ENCODE measurements at regions not wholly inside any gene's neighbourhood (a gene's known extent, or its start where the extent isn't known, plus 50 kb on each side); places are given as distances from the start of the nearest gene placed in this dataset.

DNA sequence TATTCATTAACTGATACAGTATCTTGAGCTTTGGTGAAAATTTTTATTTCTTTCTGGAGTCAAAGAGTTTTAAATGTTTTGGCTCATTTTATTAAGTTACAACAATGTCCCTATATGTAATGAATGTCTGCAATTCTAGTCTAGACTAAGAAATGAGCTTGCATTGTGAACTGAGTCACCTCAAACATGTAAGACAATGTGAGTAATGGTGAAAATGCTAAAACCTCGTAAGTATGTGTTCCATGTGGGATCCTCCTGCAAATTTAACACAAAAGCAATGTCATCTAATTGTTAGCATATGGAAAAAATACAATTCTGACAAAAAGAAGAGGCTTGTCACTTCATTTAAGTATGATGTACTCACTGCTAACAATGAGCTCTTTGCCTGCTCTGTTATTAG, 480.5 kb upstream of the FSTL5 start:
- DNase-seq (ENCODE audit: low read depth, low spot score) = no peak

DNA sequence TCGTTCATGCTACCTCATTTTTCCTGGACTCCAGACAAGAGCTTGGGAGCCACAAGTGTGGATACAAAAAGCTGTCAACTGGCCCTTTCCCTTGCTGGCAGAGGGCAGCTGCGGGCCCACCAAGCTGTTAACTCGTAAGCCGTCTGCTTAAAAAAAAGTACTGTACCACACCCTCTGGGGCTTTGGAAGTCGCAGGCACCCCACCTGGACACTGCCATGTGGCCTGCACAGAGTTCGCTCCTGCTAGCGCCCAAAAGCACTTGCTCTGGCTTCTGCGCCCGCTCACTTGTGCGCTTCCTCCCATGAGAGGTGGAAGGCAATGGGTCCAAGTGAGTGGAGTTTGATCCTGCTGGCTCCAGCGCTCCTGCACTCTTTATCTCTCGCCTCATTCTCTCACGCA, 476.4 kb upstream of the FSTL5 start:
- no peak for DNase-seq (ENCODE audit: low read depth, low spot score)

DNA sequence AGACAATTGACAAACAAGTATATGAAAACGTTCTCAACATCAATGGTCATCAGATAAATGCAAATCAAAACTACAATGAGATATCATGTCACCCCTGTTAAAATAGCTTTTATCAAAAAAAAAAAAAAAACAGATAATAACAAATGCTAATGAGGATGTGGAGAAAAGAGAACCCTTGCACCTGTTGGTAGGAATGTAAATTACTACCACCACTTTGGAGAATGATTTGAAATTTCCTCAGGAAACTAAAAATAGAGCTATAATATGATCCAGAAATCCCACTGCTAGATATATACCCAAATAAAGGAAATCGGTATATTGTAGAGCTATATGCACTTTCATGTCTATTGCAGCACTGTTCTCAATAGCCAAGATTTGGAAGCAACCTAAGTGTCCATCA, 470.6 kb upstream of the FSTL5 start:
- DNase-seq (ENCODE audit: low read depth, low spot score) = no peak

DNA sequence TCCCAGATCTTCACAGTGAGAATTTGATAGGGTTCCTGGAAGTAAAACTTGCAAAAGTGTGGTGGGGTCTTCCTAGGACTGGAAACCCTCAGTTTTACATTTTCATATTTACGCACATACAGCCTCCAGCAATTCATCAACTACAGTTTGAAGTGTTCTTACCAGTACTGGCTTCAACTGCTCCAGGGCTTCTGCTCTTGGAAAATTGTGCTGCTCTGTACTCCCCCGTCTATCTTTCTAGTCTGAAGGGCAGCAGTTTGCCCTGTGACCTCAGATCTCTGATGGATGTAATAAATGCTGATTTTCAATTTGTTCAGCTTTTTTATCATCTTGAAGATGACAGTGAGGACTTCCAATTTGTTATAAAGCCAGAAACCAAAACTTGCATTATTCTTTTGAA, 458.9 kb upstream of the FSTL5 start:
- DNase-seq (ENCODE audit: low read depth, low spot score) = no peak

- DNase-seq (ENCODE audit: low read depth, low spot score) = no peak
These were observed 446.3 kb upstream of the FSTL5 start for GRCh38 chr4:162610116-162610515.

DNA sequence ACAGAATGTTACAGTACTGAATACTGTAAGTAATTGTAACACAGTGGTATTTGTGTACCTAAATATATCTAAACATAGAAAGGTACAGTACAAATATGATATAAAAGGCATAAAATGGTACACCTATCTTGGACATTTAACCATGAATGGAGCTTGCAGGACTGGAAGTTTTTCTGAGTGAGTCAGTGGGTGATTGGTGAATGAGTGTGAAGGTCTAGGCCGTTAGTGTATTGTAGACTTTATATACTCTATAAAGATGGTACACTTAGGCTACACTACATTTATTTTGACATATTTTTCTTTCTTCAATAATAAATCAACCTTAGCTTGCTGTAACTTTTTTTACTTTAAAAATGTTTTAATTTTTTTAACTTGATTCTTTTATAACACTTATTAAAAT, 422.5 kb upstream of the FSTL5 start:
- DNase-seq (ENCODE audit: low read depth, low spot score) = no peak

DNA sequence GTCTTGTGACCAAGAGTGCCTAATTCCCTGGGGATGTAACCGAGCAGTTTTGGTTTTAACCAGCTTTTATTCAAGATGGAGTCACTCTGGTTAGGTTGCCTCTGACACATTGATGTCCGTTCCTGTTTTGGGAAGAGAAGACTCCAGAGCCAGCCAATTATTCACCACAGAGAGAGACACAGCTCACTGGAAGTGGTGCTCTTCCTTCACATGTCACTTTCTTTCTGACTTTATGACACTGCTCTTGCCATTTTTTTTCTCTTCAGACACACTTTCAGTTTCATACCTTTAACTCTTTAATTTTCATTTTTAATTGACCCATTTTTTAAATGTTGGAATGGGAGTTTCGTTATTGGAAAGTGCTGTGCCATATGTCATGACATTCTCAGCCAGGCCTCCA, 418.4 kb upstream of the FSTL5 start:
- DNase-seq (ENCODE audit: low read depth, low spot score) = no peak

- DNase-seq (ENCODE audit: low read depth, low spot score) = no peak
These were observed 401.9 kb upstream of the FSTL5 start for GRCh38 chr4:162565730-162566129.

DNA sequence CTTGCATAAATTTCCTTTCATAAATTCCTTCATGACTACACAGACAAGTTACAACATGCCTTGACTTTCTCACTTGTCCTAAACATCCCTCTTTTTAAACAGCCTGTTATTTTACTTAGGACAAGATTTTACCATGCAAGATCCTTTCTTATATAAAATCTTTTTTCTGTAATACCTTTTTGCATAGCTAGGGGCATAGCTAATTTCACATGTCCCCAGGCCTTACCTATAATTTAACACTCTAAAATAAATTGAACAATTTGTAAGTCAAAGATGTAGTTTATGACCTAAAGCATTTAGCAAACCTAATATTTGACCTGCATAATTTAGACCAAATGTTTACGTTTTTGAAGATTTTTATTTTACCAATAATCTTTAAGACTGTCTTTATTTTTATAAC, 396.3 kb upstream of the FSTL5 start:
- no peak for DNase-seq (ENCODE audit: low read depth, low spot score)

DNA sequence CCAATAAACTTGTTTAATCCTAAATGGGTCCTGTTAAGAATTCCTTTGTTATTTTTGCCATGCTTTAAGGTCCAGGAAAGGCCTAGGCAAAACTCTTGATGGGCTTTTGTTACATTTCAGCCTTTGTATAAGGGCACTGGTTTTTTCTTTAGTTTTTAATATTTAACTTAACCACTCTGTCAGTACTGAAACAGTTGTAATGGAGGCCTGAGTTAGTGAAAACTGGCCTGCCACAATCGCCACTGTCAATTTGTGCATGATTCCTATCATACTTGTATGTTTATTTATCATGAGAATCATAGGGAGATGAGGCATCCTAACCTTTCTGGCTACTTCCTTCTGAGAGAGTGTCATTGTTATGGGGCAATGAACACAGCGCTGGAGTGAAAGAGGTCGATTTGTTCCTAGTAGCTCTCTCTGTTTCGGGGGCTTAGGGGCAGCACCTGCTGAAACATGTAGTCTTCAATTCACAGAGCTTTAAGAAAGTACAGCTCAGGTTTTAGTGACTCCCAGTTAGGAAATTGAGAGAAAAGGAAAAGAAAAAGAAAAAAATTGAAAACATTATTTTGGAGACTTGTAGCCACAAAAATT, 393.8 kb upstream of the FSTL5 start:
- no peak for DNase-seq (ENCODE audit: low read depth, low spot score)

GRCh38 chr4:162535121-162535520, 371.3 kb upstream of the FSTL5 start:
- no peak for DNase-seq (ENCODE audit: low read depth, low spot score)

- no peak for DNase-seq (ENCODE audit: low read depth, low spot score)
These were observed 359.4 kb upstream of the FSTL5 start for GRCh38 chr4:162523171-162523570.

GRCh38 chr4:162522724-162523123, 358.9 kb upstream of the FSTL5 start:
- no peak for DNase-seq (ENCODE audit: low read depth, low spot score)

DNA sequence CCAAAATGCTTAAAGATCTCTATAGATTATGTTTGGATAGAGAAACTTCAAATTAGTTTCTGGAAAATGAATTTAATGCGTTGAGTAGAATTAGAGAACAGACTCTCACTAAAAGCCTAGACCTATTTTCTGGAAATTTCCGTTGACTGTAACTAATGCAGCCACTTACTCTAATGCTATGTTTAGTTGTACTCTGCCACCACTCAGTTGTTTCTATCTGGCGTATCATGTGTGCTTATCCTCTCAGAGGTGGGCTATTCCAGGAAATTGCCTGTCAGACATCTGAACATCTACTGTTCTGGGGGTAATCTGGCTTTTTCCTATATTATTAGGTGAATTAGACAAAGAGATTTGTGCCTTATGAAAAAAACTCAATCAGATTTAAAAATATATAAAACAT, 347.1 kb upstream of the FSTL5 start:
- no peak for DNase-seq (ENCODE audit: low read depth, low spot score)

DNA sequence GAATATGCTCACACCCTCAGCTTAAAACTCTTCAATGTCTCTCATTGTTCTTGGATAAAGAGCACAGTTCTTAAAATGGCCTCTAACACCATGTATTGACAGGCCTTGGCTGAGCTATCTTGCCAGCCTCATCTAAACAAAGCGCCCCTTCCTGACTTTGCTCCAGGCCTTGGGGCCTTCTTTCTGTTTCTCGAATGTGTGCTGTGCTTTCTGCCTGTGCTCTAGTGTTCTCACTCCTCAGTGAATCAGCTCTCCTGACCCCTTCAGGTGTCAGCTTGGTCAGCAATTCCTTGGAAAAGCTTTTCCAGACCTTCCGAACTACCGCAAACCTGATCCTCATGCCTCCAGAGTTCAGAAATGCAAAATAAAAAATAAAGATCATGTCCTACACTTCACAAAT, 346.3 kb upstream of the FSTL5 start:
- no peak for DNase-seq (ENCODE audit: low read depth, low spot score)

- DNase-seq (ENCODE audit: low read depth, low spot score) = no peak
These were observed 345.5 kb upstream of the FSTL5 start for GRCh38 chr4:162509333-162509732.

DNA sequence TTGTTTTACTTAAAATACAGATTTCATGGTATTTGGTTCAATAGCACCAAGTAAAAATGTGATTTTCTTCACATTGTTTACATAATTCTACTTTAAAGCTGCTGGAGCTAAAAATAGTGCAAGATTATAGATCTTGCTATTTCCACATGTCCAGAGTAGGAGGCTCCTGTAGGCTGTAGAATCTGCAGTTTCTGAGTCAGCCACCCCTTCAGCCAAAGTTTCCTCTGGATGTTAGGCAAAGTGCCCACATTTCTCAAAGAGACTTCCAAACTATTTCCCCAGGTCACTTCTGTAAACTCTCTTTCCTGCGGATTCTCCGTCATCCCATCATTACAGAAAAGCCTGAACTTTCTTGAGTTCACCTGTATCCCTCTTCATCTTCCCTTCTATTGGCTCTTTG, 342.5 kb upstream of the FSTL5 start:
- no peak for DNase-seq (ENCODE audit: low read depth, low spot score)

GRCh38 chr4:162503868-162504267, 340.1 kb upstream of the FSTL5 start:
- no peak for DNase-seq (ENCODE audit: low read depth, low spot score)

DNA sequence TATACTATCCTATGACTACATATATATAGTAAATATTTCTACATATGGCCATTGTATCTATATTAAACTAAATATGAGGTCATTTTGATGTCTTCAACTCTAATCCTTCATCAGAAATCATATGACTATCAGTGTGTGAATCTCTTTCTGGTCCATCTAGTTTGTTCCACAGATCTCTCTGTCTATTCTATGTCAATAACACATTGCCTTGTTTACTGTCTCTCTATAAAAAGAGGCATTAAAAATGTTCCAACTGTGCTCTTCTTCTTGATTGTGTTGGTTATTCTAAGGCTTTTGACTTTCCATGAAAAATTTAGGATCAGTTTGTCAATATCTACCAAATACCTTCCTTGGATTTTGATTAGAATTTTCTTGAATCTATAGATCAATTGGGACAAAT, 338.3 kb upstream of the FSTL5 start:
- DNase-seq (ENCODE audit: low read depth, low spot score) = no peak

GRCh38 chr4:162499478-162499877, 335.7 kb upstream of the FSTL5 start:
- no peak for DNase-seq (ENCODE audit: low read depth, low spot score)

DNA sequence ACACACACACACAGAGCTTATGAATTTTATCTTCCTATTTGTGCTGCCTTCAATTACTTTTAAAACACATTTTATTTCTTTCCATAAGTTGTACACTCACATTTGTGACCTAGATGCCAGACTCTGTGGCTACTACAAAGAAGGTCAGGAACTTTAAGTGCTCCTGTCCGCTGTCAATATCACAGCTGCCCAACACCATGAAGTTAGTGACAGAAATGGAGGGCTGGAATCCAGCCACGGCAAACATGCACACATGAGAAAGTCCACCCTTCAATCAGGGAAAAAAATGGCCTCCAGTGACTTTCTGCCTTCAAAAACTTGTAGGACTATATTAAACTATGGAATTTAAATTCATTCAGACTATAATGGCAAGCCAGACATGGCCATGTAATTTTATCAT, 334.4 kb upstream of the FSTL5 start:
- DNase-seq (ENCODE audit: low read depth, low spot score) = no peak

DNA sequence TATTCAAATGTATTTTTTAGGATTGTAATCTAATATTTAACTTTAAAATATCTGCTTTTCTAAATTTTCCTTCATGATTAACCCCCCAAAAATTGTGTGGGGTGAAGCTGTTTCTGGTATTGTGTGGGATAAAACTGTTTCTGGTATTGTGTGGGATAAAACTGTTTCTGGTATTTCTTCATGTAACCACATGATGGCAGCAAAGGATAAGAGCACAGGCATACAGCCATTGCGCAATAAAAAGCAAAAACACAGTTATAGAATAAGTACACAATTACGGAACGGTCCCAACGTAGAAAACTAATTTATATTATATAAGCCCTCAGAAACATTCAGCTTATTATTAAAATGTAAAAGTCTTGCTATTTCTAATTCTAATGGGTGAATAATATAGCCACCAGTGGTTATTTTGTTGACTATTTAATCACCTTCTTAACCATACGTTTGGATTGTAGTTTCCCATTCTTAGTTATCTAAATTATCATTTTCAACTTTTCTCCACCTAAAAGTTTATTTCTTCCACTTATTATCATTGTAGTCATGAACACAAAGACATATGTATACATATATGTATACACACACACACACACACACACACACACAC, 333.9 kb upstream of the FSTL5 start:
- no peak for DNase-seq (ENCODE audit: low read depth, low spot score)

DNA sequence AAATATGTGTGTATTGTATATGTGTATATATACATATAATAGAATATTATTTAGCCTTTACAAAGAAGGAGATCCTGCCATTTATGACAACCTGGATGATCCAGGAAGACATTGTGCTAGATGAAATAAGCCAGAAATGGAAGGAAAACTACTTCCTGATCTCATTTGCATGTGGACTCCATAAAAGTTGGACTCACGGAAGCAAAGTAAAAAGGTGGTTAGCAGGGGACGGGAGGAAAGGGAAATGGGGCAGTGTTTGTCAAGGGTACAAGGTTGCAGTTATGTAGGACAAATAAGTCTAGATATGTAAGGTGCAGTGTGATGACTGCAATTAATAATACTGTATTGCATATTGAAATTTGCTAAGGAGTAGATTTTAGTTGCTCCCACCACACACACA, 331.1 kb upstream of the FSTL5 start:
- no peak for DNase-seq (ENCODE audit: low read depth, low spot score)

DNA sequence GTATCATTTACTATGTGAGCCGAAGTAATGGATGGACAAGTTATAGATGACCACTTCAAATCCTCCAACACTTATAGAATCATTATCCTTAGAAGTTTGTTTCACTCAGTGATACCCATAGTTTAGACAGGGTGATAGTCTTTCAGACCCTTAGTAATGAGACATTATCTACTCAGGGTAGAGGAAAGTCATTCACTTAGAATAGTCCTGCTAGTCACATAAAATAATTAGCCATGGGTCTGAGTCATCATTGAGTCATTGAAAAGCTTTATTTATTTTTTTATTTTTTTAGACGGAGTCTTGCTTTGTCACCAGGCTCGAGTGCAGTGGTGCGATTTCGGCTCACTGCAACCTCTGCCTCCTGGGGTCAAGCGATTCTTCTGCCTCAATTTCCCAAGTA, 321.7 kb upstream of the FSTL5 start:
- DNase-seq (ENCODE audit: low read depth, low spot score) = no peak
